ENCODE measurements at regions not wholly inside any gene's neighbourhood (a gene's known extent, or its start where the extent isn't known, plus 50 kb on each side); places are given as distances from the start of the nearest gene placed in this dataset.

GRCh38 chrX:84748965-84749656 lies 246.9 kb upstream of the HDX start:
- H3K36me3 ChIP-seq (replicated peaks in 1 of 2; ENCODE audit: control insufficient read depth in 1 of 2, insufficient read depth in 2 of 2, low read length in 2 of 2): no peaks in the 10 kb centered on the region
- peaks cover 0 to 2% (median 0%) of the 10 kb centered on the region in 7 donors for H3K9me3 Mint-ChIP-seq
- no peak overlapping the region for H3K4me3 ChIP-seq (replicated peaks in 1 of 3; ENCODE audit: low read depth in 2 of 3, low read length in 3 of 3)
- H3K4me2 ChIP-seq (replicated peaks; ENCODE audit: extremely low read depth, low read length, poor library complexity, severe bottlenecking): no peak overlapping the region
- DNase-seq: no peak
- no peak overlapping the region for H3K9ac ChIP-seq (ENCODE audit: insufficient read depth, low read length, poor library complexity, severe bottlenecking)
- H3K4me1 Mint-ChIP-seq: no peaks in the 10 kb centered on the region
- no CpG with 5 or more reads among the region's 6 CpGs for WGBS (ENCODE audit: insufficient coverage)
- H4K20me1 ChIP-seq (ENCODE audit: insufficient read depth, low read length): no peaks in the 10 kb centered on the region
- H3K79me2 ChIP-seq (ENCODE audit: insufficient read depth, low read length): no peaks in the 10 kb centered on the region
- no peak overlapping the region for H3K27ac Mint-ChIP-seq
- H2AFZ ChIP-seq (ENCODE audit: insufficient read depth, low read depth, low read length, poor library complexity, severe bottlenecking): no peak overlapping the region
- no peaks in the 10 kb centered on the region for H3K27me3 ChIP-seq (ENCODE audit: control insufficient read depth in 2 of 2, insufficient read depth in 2 of 2, low read length in 2 of 2)
- TF ChIP-seq CTCF (IDR thresholded peaks at IDR 0.05): no peak
- no peaks in the 10 kb centered on the region for H3K4me1 ChIP-seq (ENCODE audit: control insufficient read depth in 1 of 2, insufficient read depth in 2 of 2, low read length in 2 of 2)
- intact Hi-C loops (cut with micrococcal nuclease): no loop called here
- H3K4me3 Mint-ChIP-seq: no peak overlapping the region
- peaks cover 0 to 2% (median 0%) of the 10 kb centered on the region in 3 donors for H3K27me3 Mint-ChIP-seq (ENCODE audit: low read depth in 3 of 3)
- H3K9me3 ChIP-seq (replicated peaks in 1 of 2; ENCODE audit: control insufficient read depth in 1 of 2, insufficient read depth in 1 of 2, low read length in 2 of 2): no peaks in the 10 kb centered on the region
- no peaks in the 10 kb centered on the region for H3K36me3 Mint-ChIP-seq
- H3K27ac ChIP-seq (ENCODE audit: low read depth in 1 of 2, low read length in 2 of 2): no peak overlapping the region

GRCh38 chrX:84760560-84760959 lies 243.1 kb upstream of the APOOL start:
- Mint-ChIP-seq H3K9me3 (peaks cover 0 to 4% (median 0%) of the 10 kb centered on the region in 7 donors), H3K27me3 (ENCODE audit: low read depth in 3 of 3) (peaks cover 0 to 3% (median 0%) of the 10 kb centered on the region in 3 donors), H3K27ac (no peak overlapping the region), H3K4me3 (no peak overlapping the region), H3K36me3 (no peaks in the 10 kb centered on the region), H3K4me1 (no peaks in the 10 kb centered on the region)
- Histone ChIP-seq H4K20me1 (ENCODE audit: insufficient read depth, low read length) (no peaks in the 10 kb centered on the region), H3K4me1 (ENCODE audit: control insufficient read depth in 1 of 2, insufficient read depth in 2 of 2, low read length in 2 of 2) (no peaks in the 10 kb centered on the region), H2AFZ (ENCODE audit: insufficient read depth, low read depth, low read length, poor library complexity, severe bottlenecking) (no peak overlapping the region), H3K27me3 (ENCODE audit: control insufficient read depth in 2 of 2, insufficient read depth in 2 of 2, low read length in 2 of 2) (no peaks in the 10 kb centered on the region), H3K79me2 (ENCODE audit: insufficient read depth, low read length) (no peaks in the 10 kb centered on the region), H3K9ac (ENCODE audit: insufficient read depth, low read length, poor library complexity, severe bottlenecking) (no peak overlapping the region), H3K27ac (ENCODE audit: low read depth in 1 of 2, low read length in 2 of 2) (no peak overlapping the region), H3K4me3 (replicated peaks in 1 of 3; ENCODE audit: low read depth in 2 of 3, low read length in 3 of 3) (no peak overlapping the region), H3K4me2 (replicated peaks; ENCODE audit: extremely low read depth, low read length, poor library complexity, severe bottlenecking) (no peak overlapping the region), H3K9me3 (replicated peaks in 1 of 2; ENCODE audit: control insufficient read depth in 1 of 2, insufficient read depth in 1 of 2, low read length in 2 of 2) (no peaks in the 10 kb centered on the region), H3K36me3 (replicated peaks in 1 of 2; ENCODE audit: control insufficient read depth in 1 of 2, insufficient read depth in 2 of 2, low read length in 2 of 2) (no peaks in the 10 kb centered on the region)
- DNase-seq: no peak
- WGBS (ENCODE audit: insufficient coverage): 71% methylated on average over 1 of the region's 1 CpG
- intact Hi-C loops (cut with micrococcal nuclease): no loop called here
- TF ChIP-seq CTCF (IDR thresholded peaks at IDR 0.05): no peak

Measured in CD14-positive monocyte (primary cell).